Gastrocnemius medialis (tissue), 4 donors: ENCODE measurements at regions not wholly inside any gene's neighbourhood (a gene's known extent, or its start where the extent isn't known, plus 50 kb on each side); places are given as distances from the start of the nearest gene placed in this dataset.

Source experiments
- ATAC-seq, 2 donors: fragments of 150-250 bp; one replicate each; pipeline ENCODE4 v1.9.1; 2016
- DNase-seq, 2 donors: peaks; one replicate each; pipeline ENCODE4 v3.0.0-alpha.2; 2019
- H3K27ac ChIP-seq, 4 donors: fragments of 200-600 bp; sonication (generic); 1 replicate in 1 of 4; 2 replicates in 3 of 4; pipeline ENCODE4 v1.5.1; 2016 to 2018; ENCODE audit warnings: mild to moderate bottlenecking in 2 of 4, moderate library complexity in 1 of 4
- H3K27me3 ChIP-seq, 3 donors: fragments of 200-600 bp; sonication (generic) in 2 of 3; 1 replicate in 1 of 3; 2 replicates in 2 of 3; pipeline versions ENCODE4 v1.5.1 to v1.6.0; 2016 to 2019; ENCODE audit warnings: mild to moderate bottlenecking in 1 of 3, moderate library complexity in 1 of 3
- H3K36me3 ChIP-seq, 2 donors: fragments of 200-600 bp; sonication (generic) in 1 of 2; one replicate each; pipeline ENCODE4 v1.5.1; 2017 to 2018
- H3K4me1 ChIP-seq, 2 donors: fragments of 200-600 bp; sonication (generic) in 1 of 2; one replicate each; pipeline ENCODE4 v1.5.1; 2016 to 2017; ENCODE audit warnings: mild to moderate bottlenecking in 2 of 2
- H3K4me3 ChIP-seq, 4 donors: fragments of 200-600 bp; sonication (generic) in 3 of 4; 1 replicate in 1 of 4; 2 replicates in 3 of 4; pipeline ENCODE4 v1.5.1; 2016 to 2019; ENCODE audit warnings: mild to moderate bottlenecking in 2 of 4
- H3K9me3 ChIP-seq, 3 donors: fragments of 200-600 bp; sonication (generic) in 2 of 3; 1 replicate in 1 of 3; 2 replicates in 2 of 3; pipeline ENCODE4 v1.5.1; 2016 to 2019
- CTCF ChIP-seq, 5 experiments: fragments of 450-650 bp in 3 of 5; fragments of 200-600 bp in 2 of 5; sonication (generic) in 2 of 5; IDR thresholded peaks in 4 of 5; conservative IDR thresholded peaks in 1 of 5; 1 replicate in 4 of 5; 2 replicates in 1 of 5; pipeline ENCODE4 v1.5.1; 2016 to 2019; ENCODE audit warnings: antibody characterized with exemption in 5 of 5, mild to moderate bottlenecking in 3 of 5, moderate library complexity in 3 of 5
- POLR2A ChIP-seq, 2 donors: fragments of 450-650 bp; IDR thresholded peaks; one replicate each; pipeline ENCODE4 v1.6.1; 2017; ENCODE audit warnings: antibody characterized with exemption in 2 of 2, mild to moderate bottlenecking in 2 of 2, moderate library complexity in 2 of 2
- in situ Hi-C, 4 donors: fragments of 200-750 bp; cut with MboI; loops; one replicate each; pipeline versions ENCODE4 v1.15.0 to v1.8.0; 2017; ENCODE audit warnings: low sequenced_read_pairs in 4 of 4
- intact Hi-C: fragments of 100-400 bp; cut with DNase I; formaldehyde crosslinking; loops from one replicate; pipeline ENCODE4 v1.15.1; 2023; ENCODE audit warnings: low total_unique reads

- TF ChIP-seq CTCF (IDR thresholded peaks at IDR 0.05 in 4 of 5, conservative IDR thresholded peaks at IDR 0.05 in 1 of 5), result no peak
- H3K36me3 ChIP-seq, result no peaks in the 10 kb centered on the region
- H3K4me3 ChIP-seq, result no peak overlapping the region
- ATAC-seq (peak in 1 of 2 donors; percentile 12), DNase-seq (no peak)
- intact Hi-C loops (loop anchor here (5.0 to 10.0 kb wide), 4 partner anchors 46 to 792 kb away; no protein-coding TSS in a partner anchor), in situ Hi-C loops (no loop called here)
- peak overlapping the region in 3 of 4 donors; percentile 54 to 77 (median 58) for H3K27ac ChIP-seq
- no peaks in the 10 kb centered on the region for H3K27me3 ChIP-seq
- H3K4me1 ChIP-seq, result peaks cover 41 to 50% of the 10 kb centered on the region in 2 donors
- H3K9me3 ChIP-seq, result no peaks in the 10 kb centered on the region
Measured at GRCh38 chr2:120932881-120933280, 197.2 kb downstream of the GLI2 start.

GRCh38 chr2:120933693-120934573, 198.3 kb downstream of the GLI2 start:
- Histone ChIP-seq H3K27ac (peak overlapping the region in 2 of 4 donors; percentile 31 to 38), H3K9me3 (no peaks in the 10 kb centered on the region), H3K4me3 (no peak overlapping the region), H3K4me1 (peaks cover 47 to 56% of the 10 kb centered on the region in 2 donors), H3K27me3 (no peaks in the 10 kb centered on the region), H3K36me3 (no peaks in the 10 kb centered on the region)
- in situ Hi-C loops (no loop called here), intact Hi-C loops (loop anchor here (5.0 to 10.0 kb wide), 4 partner anchors 47 to 791 kb away; no protein-coding TSS in a partner anchor)
- DNase-seq (no peak), ATAC-seq (no peak)
- TF ChIP-seq POLR2A (IDR thresholded peaks at IDR 0.05) (no peak), CTCF (IDR thresholded peaks at IDR 0.05 in 4 of 5, conservative IDR thresholded peaks at IDR 0.05 in 1 of 5) (no peak)

GRCh38 chr2:120934574-120935338, 199.1 kb downstream of the GLI2 start:
- no peaks in the 10 kb centered on the region for H3K9me3 ChIP-seq
- peak overlapping the region; percentile 22 to 38 (median 28) for H3K27ac ChIP-seq
- H3K27me3 ChIP-seq, result no peaks in the 10 kb centered on the region
- DNase-seq (peak; percentile 45 to 49), ATAC-seq (peak; percentile 67 to 68)
- H3K4me3 ChIP-seq, result no peak overlapping the region
- intact Hi-C loops (loop anchor here (5.0 to 10.0 kb wide), 4 partner anchors 47 to 790 kb away; no protein-coding TSS in a partner anchor), in situ Hi-C loops (no loop called here)
- H3K4me1 ChIP-seq, result peaks cover 52 to 65% of the 10 kb centered on the region in 2 donors
- no peaks in the 10 kb centered on the region for H3K36me3 ChIP-seq
- TF ChIP-seq CTCF (IDR thresholded peaks at IDR 0.05 in 4 of 5, conservative IDR thresholded peaks at IDR 0.05 in 1 of 5), result no peak

- Histone ChIP-seq H3K9me3 (no peaks in the 10 kb centered on the region), H3K36me3 (no peaks in the 10 kb centered on the region), H3K27me3 (no peaks in the 10 kb centered on the region), H3K4me3 (no peak overlapping the region), H3K27ac (peak overlapping the region; percentile 22 to 68 (median 28)), H3K4me1 (peaks cover 60 to 68% of the 10 kb centered on the region in 2 donors)
- intact Hi-C loops (loop anchor here (2.0 to 10.0 kb wide), 4 partner anchors 15 to 789 kb away; no protein-coding TSS in a partner anchor), in situ Hi-C loops (no loop called here)
- TF ChIP-seq CTCF (IDR thresholded peaks at IDR 0.05 in 4 of 5, conservative IDR thresholded peaks at IDR 0.05 in 1 of 5) (no peak), POLR2A (IDR thresholded peaks at IDR 0.05) (no peak)
- ATAC-seq, result no peak
- no peak for DNase-seq
Measured at GRCh38 chr2:120935339-120936313, 200.0 kb downstream of the GLI2 start.
